ENCODE measurements at regions not wholly inside any gene's neighbourhood (a gene's known extent, or its start where the extent isn't known, plus 50 kb on each side); places are given as distances from the start of the nearest gene placed in this dataset.

DNA sequence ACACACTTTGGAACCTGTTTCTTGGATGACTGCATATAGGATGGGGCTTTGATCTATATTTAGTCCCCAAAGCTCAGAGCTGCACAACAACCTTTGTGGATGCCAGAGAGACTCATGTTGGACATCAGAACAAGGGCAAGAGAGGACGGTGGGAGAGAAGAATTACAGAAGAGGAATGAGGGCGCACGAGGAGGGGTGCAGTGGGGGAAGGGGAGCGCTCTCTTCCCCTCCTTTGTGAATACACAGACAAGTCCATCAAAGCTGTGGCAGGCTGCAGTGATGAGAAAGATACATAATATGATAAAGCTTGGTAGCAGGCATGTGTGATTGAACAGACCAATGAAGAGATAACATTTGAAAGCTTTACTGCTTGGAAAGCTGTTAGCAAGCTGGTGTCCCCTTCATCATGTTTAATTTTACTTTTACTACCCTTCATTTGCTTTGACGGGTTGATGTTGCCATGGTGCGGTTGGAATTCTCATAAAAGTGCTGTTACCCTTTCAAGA, 857.8 kb downstream of the KCNMA1 start:
- TF ChIP-seq CTCF (IDR thresholded peaks at IDR 0.05; ENCODE audit: unreplicated experiment in 3 of 3) = no peak
- Mint-ChIP-seq H3K4me1 (peaks cover 10% of the 10 kb centered on the region), H3K27ac (peak overlapping the region in 2 of 3 experiments; percentile 19 to 53), H3K27me3 (ENCODE audit: low read depth) (peaks cover 4% of the 10 kb centered on the region), H3K9me3 (peaks cover 9% of the 10 kb centered on the region), H3K4me3 (no peak overlapping the region), H3K36me3 (ENCODE audit: low read depth) (no peaks in the 10 kb centered on the region)

DNA sequence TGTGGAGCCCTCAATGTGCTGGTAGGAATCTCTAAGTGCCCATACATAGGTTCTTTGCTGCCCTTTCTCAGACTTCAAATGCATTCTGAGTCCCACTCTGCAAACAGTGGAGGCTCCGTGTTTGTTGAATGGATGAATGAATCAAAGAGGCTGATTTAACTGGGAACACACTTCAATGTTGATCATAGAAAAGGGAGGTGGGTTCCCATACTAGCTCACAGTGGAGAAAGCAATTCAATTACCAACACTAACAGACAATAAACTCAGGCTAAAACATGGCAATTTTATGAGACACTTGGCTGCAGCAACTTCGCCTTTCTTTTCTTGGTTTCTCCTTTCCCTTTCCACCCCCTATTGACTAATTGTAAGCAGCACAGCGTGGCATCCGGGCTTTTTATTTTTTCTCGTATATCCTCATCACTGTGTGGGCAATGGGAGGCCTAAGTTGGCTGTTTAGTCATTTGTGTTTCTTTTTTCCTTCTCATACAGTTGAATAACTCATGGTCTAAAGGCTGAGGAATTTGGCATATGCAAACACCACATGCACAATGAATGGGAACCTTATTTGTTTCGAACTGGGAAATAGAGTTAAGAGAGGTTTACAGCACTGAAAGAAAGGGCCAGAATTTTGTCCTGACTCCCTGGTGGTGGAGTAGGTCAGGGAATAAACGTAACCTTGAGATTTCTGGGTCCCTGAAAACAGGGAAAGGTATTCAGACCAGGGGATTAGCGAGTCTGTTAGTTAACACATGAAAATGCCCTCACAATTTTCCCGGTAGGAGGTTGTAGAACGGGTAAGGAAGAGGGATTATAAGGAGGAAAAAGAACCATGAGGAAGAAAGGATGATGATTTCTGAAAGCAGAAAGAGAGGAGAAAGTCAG, 858.5 kb downstream of the KCNMA1 start:
- H3K9me3 Mint-ChIP-seq = peaks cover 9% of the 10 kb centered on the region
- peaks cover 10% of the 10 kb centered on the region for H3K4me1 Mint-ChIP-seq
- no peak for TF ChIP-seq CTCF (IDR thresholded peaks at IDR 0.05; ENCODE audit: unreplicated experiment in 3 of 3)

DNA sequence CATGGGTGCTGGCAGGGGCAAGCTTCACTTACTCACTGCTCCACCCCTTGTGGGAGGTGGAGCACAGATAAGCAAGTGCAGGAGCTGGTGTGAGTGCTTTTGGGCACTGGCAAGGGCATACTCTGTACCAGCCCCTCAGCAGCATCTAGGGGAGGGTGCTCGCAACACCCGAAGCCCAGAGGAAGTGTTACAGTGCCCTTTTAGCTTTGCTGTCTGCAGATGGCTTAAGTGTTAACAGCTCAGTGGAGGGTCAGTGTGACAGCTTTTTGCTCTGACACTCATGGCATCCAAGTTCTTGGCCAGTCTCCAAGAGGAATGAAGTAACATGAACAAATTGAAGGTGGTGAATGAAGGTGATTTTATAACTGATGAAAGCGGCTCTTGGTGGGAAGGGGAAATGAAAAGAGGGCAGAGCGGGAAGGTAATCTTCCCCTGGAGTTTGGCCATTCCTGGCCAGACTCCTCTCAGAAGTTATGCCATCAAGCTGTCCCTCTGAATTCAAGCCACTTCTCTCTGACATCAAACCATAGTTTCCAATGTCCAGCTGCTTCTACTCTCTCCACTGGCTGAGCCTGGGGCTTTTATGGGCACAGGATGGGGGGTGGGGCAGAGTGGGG, 862.5 kb downstream of the KCNMA1 start:
- H3K27ac Mint-ChIP-seq = no peak overlapping the region
- H3K27me3 Mint-ChIP-seq (ENCODE audit: low read depth) = peaks cover 4% of the 10 kb centered on the region
- no peak overlapping the region for H3K4me3 Mint-ChIP-seq
- H3K4me1 Mint-ChIP-seq = peaks cover 10% of the 10 kb centered on the region
- H3K36me3 Mint-ChIP-seq (ENCODE audit: low read depth) = no peaks in the 10 kb centered on the region
- H3K9me3 Mint-ChIP-seq = no peaks in the 10 kb centered on the region
- TF ChIP-seq CTCF (IDR thresholded peaks at IDR 0.05; ENCODE audit: unreplicated experiment in 3 of 3) = no peak

More for the DNA sequence above, 858.5 kb downstream of the KCNMA1 start:
- Mint-ChIP-seq H3K4me3 (no peak overlapping the region), H3K36me3 (ENCODE audit: low read depth) (no peaks in the 10 kb centered on the region), H3K27me3 (ENCODE audit: low read depth) (peaks cover 4% of the 10 kb centered on the region), H3K27ac (peak overlapping the region; percentile 14 to 53 (median 19))

DNA sequence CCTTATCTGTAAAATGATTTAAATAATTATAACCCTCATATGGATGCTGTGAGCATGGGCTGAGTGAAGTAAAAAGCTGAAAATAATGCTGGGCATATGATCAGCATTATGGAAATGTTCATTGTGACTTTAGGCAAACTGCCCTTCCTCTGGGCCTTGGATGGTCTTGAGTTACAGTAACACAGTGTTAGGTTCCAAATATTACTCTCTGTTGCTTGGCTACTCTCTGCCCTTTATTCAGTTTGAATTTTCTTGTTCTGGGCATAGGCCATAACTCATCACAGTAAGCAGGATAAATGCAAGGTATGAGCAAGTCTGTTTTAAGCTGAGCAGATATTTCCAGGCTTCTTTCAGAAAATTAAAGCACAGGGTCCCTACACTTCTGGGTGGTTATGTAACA, 868.0 kb downstream of the KCNMA1 start:
- Mint-ChIP-seq H3K9me3 (peaks cover 6% of the 10 kb centered on the region), H3K36me3 (ENCODE audit: low read depth) (no peaks in the 10 kb centered on the region), H3K4me3 (no peak overlapping the region), H3K4me1 (no peaks in the 10 kb centered on the region), H3K27me3 (ENCODE audit: low read depth) (no peaks in the 10 kb centered on the region), H3K27ac (no peak overlapping the region)
- no peak for TF ChIP-seq CTCF (IDR thresholded peaks at IDR 0.05; ENCODE audit: unreplicated experiment in 3 of 3)

- Mint-ChIP-seq H3K4me1 (no peaks in the 10 kb centered on the region), H3K27me3 (ENCODE audit: low read depth) (no peaks in the 10 kb centered on the region), H3K4me3 (no peak overlapping the region), H3K36me3 (ENCODE audit: low read depth) (no peaks in the 10 kb centered on the region), H3K27ac (no peak overlapping the region), H3K9me3 (peaks cover 6% of the 10 kb centered on the region)
- TF ChIP-seq CTCF (IDR thresholded peaks at IDR 0.05; ENCODE audit: unreplicated experiment in 3 of 3) = no peak
Measured at GRCh38 chr10:76769161-76769560, 868.4 kb downstream of the KCNMA1 start.

Measured in nephron (organoid).